ENCODE measurements at regions not wholly inside any gene's neighbourhood (a gene's known extent, or its start where the extent isn't known, plus 50 kb on each side); places are given as distances from the start of the nearest gene placed in this dataset.

DNA sequence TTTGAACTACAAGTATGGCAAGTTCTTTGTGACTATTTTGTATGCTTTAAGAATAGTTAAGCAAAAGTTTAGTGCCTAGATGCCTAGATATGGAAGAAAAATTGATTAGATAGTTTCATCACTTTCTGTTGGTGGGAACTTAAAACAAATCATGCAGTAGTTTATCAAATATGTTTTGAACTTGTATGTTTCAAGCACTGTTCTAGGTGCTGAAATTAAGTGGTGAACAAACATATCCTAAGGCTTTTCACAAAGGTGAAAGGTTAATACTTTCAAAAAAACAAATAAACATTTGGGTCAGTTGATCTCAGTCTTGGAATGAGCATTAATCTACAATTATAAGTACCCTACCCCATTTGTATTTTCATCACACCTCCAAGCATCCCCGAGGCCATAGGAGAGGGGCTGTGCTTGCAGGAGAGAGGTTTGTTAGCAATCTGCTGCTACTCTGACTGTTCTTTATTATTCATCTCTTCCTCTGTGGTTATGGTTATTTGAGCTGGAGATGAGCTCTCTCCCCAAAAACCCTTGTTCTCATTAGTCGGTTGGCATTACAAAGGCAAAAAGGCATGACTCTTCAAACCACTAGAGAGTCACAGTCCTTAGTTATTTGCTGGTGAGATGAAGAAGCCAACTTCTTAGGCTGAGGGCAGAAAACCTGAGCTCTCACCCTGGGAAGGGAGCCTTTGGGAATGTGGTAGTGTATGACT lies 103.9 kb upstream of the FHL2 start:
- peak; percentile 68 for DNase-seq (ENCODE audit: low read depth)

DNA sequence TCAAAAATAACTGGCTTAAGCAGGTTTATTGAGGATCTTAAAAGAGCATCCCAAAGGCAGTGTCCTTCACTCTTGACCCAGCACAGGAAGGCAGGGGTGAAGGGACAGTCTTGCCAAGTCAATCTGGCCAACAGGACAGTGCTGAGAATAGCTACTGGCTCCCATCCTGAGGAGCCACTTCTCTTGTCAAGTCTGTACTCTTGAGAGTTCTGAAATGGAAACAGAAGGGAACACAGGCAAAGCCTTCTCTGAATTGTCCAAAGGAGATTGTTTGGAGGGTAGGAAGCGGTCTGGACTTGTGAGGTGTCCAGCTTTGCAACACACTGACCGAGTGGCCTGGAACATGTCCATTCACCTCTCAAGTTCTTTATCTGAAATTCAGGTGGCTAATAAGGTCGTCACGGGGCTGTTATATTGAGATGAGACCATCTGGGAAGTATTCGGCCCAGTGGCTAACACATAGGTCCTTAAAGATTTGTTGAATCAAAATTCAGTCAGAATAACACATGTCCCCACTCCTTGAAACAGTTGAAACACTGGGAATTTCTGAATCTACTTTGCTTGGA lies 99.5 kb upstream of the FHL2 start:
- no peak for DNase-seq (ENCODE audit: low read depth)

DNA sequence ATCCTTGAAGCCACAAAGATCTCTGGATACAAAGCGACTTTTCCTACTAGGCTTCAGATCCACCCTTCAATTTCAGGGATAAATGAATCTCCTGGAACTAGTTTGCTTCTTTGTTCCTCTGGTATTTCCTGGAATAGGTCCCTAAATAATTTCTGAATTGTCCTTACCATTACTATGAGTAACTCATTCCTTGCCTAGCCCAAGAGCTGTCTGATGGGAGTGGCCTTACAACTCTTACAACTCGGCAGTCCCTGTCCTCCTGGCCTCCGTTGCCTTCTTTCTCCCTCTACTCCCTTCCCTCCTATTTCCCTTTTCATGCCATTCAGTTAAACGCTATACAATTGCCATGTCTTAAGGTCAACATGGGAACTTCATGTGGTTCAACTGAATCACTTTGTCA lies 98.2 kb upstream of the FHL2 start:
- no peak for DNase-seq (ENCODE audit: low read depth)

DNA sequence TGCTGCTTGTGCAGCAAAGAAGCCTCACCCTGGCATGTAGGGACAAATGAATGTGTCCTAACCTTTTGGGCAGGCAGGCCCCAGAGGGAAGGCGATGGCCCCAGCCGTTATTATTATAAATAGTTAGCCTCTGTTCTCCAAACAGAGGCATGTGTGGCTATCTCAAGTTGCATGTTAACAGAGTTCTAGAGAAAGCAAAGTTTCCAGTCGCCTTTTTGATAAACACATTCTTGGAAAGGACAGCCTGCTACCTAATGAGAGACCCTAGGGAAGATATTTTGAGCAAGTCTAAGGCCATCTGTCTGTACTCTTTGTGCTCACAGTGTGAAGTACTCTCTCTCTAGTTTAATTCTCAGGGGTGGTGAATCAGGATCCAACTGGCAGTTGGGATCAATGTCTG lies 97.4 kb upstream of the FHL2 start:
- no peak for DNase-seq (ENCODE audit: low read depth)

DNA sequence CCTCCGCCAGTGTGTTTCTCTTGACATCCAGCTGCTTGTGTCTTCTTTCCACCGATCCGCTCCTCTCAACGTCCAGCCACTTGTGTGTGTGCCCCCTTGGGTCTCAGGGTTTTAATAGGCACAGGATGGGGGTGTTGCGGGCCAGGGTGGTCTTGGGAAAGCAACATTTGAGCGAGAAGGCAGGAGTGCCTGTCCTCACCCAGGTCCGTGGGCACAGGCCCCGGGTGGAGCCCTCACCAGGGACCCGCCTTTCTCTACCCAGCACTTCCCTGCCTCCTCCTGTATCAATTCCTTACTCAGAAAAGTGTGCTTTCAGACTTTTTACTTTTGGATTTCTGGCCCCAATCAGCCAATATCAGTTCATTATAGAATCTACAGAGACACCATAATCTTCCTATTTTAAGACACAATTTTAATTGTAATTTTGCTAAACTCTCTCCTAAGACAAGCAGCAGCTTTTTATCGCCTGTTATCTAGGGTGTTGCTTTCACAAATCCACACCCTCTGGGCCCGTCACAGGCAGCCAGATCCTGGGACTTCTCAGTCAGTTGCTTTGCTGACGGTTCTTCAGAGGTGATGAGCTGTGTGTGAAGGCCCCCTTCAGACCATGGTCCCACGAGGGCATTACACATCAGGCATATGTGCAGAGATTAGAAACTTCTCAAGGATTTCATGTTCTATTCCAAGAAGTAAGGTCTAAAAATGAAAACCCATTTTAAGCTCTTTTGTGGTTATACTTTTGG lies 96.0 kb upstream of the FHL2 start:
- no peak for DNase-seq (ENCODE audit: low read depth)

DNA sequence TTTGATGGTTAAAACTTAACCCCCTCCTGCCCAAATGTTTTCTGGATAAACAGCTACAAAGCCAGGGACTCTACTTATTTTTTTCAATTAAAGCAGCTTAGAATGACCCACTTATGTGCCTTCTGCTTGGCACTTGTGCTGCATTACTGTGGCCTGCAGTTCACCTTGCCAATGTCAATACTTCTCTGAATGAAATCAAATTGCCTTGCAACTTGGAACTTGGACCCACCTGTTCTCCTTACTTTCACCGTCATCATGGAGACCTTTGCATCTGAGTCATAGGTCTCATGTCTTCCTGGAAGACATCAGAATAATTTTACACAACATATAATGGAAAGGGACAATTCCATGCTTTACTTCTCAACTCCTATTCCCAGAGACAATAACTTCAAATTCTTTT lies 92.1 kb upstream of the FHL2 start:
- no peak for DNase-seq (ENCODE audit: low read depth)

DNA sequence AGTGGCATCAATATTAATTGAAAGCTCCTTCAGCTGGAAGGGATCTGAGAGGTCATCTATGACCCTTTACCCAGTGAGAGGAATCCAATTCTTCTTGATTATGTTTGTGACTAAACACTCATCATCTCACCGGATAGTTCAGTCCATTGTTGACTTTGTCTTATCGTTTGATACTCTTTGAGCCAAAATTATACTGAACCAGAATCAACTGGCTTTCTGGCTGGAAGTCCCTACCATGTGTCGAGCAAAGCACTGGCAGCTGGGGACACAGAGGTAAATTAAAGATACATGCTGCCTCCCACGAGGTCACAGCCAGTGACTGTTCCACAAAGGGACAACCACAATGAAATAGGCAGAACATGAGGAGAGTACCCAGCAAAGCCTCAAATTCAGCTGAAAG lies 91.4 kb upstream of the FHL2 start:
- DNase-seq (ENCODE audit: low read depth): no peak

DNA sequence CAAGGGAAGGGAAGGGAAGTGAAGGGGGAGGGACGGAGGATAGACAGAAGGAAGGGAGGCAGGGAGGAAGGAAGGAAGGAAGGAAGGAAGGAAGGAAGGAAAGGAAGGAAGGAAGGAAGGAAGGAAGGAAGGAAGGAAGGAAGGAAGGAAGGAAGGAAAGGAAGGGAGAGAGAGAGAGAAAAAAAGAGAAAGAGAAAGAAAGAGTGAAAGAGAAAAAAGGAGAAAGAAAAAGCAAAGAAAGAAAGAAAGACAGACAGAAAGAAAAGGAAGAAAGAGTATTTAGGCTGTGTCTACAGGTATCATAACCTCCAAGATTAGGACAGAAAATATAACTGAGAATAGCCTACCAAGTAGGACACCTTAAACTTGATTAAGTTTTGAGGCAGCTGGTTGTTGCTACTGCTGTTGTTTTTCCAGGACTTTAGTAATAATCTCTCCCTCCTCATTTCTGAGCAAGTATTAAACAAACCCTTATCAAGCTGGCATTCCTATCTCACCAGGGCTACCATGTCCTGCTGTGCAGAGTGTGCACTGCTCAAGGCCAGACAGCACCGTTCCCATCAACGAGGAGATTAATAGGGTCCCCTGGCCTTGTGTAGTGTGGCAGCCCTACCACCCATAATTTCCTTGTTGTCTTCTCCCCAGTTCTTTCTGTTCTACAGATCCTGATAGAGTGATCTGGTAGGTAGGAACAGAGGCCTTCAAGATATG lies 90.5 kb upstream of the FHL2 start:
- DNase-seq (ENCODE audit: low read depth): no peak

DNA sequence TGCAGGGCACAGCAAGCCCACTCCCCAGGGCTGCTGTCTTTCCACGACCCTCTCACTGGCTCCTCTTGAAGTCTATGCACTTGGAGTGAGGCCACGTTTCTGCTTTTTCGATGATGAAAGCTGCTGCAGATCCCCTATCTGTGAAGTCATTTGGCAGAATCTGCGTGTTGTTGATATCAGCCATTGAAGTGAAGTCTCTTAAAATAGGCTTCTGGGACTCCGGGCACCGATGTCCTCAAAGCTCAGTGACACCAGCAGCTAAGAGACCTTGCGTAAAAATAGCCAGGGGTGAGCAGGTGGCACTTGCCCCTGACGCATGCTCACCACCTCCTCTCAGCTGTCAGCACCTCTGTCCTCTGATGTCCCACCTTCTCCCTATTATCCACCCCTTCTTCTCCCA lies 89.4 kb upstream of the FHL2 start:
- DNase-seq (ENCODE audit: low read depth): no peak

DNA sequence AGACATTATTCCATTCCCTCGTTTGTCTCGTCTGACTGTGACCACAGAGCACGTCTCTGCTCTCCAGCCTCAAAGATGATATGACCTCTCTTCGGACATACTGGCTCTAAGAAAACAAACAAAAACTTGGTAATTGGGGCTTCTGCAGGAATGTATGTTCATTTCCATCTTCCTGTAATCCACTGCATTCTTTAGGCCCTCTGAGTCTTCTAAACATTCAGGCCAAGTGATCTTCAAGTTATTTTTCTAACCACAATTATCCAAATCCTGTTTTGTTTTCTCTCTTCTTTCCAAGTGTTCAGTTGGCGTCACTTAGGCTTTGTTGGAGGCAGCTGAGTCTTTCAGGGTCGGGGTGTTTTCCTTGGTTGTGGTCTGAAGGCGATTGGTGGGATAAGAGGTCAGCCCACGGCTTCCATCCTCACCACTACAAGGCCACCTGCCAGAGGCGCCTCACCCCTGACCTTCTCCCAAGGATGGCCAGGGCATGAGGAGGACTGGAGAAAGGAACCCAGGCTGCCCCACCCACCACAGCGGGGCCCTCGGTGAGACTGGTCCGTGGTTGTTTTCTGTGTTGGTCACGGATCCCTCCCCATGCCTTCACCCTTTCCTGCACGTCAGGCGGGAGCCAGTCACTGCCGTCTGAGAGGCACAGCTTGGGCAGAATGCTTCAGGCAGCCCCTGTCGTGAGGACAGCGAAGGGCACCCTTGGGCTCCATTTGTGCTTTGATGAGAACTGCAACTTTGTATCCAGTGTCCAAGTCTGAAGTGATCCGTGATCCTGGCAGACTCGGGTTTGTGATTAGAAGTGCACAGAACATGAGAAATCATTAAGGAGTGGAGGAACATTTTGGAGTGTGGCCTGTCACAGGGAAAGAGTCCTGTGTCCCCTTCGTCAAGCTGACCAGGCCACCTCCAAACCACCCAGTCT lies 88.6 kb upstream of the FHL2 start:
- peak; percentile 36 for DNase-seq (ENCODE audit: low read depth)

DNA sequence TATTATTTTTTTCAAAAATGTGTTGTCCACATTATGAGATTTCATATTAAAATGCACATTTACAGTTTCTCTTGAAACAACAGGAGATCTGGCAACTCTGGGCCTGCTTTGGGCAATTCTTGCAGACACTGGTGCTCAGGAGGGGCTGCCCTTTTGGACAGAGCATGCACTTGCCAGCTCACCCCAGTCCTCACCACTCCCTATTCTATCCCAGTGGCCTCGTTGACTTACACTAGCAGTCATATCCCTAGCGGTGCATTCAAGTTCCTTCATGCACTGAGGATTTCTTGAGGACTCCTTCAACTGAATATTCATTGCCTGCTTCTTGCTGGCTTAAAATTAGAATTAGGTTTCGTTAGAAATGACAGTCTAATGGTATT lies 87.9 kb upstream of the FHL2 start:
- DNase-seq (ENCODE audit: low read depth): no peak

DNA sequence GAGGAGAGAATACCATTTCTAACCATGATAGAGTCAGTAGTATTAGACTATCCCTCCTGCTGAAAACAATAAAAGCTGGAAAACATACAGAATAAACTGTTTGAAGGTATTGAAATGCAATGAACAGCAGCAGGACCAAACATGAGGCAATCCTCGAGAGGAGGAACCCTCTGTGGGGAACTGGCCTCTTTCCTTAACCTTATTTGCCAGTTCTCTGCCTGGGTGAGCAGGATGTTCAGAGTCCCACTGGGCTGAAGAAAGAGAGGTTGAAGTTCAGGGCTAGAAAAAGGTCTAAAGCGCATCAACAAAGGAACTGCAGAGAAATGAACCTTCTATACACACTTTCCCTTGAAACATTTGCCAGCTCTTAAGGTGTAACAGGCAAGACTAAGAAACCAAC lies 79.8 kb upstream of the FHL2 start:
- DNase-seq (ENCODE audit: low read depth): no peak

DNA sequence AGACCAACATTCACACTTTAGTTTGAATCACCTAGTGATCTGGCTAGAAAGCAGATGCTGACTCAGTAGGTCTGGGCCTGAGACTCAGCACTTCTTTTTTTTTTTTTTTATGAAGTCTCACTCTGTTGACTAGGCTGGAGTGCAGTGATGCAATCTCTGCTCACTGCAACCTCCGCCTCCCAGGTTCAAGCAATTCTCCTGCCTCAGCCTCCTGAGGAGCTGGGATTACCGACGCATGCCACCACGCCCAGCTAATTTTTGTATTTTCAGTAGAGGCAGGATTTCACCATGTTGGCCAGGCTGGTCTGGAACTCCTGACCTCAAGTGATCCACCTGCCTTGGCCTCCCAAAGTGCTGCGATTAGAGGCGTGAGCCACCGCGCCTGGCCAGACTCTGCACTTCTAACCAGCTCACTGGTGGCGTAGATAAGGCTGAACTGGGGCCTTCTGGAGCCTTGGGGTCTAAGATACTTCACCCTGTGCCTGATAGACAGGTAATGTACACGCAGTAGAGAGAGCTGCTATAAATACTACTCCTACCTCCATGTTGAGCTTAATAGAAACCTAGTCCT lies 78.3 kb upstream of the FHL2 start:
- DNase-seq (ENCODE audit: low read depth): peak; percentile 46

DNA sequence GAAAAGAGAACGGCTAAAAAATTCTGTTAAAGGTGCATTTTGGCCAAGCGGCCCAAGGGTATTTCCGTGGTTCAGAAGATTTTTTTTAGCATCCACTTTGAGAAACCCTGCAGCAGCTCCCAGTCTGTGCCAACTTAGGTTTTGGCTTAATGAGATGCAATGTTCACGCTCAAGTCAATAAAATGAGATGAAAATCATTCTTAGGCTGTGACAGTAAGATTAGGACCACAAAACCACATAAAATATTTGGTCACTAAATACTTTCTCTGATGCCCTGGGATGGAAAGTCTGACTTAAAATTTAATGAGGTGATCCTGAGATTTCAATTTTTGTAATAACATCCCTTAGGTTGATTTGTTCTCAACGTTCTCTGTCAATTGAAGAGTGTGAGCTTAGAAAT lies 74.2 kb upstream of the FHL2 start:
- no peak for DNase-seq (ENCODE audit: low read depth)

DNA sequence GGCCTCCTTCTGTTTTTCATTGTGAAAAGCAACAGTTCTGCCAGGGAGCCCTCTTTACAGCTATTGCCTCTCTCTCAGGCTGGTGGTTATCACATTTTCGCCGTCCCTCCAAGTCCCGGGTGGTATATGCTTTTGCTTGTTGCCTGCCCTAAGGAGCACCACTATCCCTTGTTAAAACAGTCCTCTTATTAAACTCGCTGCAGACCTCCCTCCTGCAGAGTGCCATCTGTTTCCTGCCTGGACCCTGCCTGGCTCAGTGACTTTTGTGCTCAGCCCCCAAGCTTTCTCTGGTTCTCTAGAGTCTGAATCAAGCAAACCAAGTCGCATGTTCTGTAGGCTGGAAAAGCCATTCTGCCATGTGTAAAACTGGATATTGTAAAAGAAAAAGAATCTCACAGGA lies 72.1 kb upstream of the FHL2 start:
- DNase-seq (ENCODE audit: low read depth): no peak

DNA sequence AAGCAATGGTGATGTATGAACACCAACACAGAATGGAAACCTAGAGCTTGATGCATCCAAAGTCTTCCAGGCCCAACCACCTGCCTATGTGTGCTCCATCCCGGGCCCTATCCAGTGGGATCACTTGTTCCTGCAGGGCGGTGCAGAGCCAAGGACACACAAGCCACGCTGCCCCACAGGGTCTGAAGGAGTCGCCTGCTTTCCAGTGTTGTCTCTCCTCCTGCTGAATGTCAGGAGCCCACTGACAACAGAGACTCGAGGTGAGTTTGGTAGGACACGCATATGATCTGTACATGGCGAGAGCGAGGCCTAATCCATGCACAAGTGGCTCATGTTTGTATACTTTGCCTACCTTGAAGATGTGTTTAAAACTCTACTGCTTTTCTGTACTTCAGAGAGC lies 70.9 kb upstream of the FHL2 start:
- no peak for DNase-seq (ENCODE audit: low read depth)

DNA sequence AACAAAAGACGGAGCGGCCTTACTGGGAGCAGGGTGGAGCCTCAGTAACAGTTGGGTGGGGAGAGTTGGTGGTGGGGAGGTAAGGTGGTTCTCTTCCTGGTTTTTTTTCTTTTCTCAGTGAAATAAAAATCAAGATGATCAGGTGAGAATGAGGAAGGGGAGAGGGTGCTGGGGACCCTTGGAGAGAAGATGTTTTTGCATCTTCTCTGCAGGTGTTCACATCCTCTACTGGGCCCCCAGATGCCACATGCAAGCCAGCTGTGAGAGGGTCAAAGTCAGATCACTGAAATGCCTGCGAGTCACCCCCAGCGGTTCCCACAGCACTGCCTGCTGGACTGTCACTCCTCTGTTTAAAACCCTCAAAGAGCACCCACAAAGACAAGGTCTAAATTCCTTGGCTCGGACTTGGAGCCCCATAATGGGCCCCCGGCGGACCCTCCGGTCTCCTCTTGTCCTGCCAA lies 69.8 kb upstream of the FHL2 start:
- DNase-seq (ENCODE audit: low read depth): no peak

DNA sequence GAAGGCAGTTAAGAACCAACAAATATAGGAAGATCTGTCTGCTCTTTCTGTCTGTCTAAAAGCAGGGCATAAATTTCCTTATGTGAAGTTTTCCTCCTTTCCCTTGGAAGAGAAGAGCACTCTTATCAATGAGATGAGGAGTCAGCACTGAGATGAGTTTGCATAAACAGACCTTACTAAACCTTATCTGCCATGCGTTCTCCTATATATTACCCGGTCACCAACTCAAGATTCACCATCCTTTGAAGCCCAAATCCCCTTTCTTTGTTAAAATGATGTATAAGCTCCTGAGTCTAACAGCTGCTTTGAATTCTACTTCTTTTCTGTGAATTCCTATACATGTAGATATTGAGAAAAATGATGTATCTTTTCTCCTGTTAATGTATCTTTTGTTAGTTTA lies 65.5 kb upstream of the FHL2 start:
- DNase-seq (ENCODE audit: low read depth): no peak

DNA sequence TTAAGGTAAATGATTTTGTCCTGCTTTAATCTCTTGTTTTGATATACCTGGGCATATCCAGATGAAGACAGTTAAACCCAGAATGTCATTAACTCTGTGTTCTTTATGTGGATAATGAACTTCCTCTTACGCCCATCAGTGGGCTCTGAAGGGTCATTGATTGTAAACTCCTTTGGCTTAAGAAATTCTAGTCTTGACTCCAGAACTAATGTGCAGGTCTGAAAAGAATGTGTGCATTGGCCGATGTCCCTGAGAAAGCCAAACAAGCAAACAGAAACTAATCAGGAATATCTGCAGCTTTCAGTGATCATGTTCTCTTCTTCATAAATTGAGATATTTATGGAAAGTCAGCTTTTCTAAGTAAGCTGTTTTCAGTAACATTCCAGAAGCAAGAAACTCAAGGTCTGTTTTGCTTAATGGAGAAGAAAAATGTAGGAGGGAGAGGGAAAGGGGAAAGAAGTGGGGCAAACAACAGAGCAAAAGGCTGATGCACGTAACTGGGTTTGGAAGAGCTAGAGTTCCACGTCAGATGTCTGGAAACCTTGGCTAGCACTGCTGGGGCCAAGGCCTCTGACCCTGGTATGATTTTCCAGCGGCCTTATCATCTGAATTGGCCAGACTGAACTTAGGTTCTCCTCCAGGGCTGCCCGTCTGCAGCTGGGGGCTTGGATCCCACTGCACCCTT lies 61.3 kb upstream of the FHL2 start:
- DNase-seq (ENCODE audit: low read depth): no peak

DNA sequence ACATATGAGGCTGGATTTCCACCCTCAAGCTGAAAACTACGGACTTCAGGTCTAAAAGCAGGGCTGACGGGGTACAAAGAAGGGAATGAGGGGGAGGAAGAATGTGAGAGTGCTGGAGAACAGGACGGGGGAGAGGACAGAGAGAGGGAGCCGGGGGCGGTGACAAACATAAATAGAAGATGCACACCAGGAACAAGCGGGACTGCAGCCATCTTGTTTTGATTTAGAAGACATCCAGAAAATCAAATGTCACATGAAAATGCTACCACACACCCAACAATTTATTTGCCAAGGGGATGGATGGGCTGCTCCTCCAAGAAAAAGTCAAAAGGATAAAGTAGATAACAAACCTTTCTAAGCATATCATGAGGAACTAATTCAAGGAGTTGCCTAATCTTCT lies 59.2 kb upstream of the FHL2 start:
- DNase-seq (ENCODE audit: low read depth): no peak
